Type B pancreatic cell (in vitro differentiated cells): ENCODE measurements at regions not wholly inside any gene's neighbourhood (a gene's known extent, or its start where the extent isn't known, plus 50 kb on each side); places are given as distances from the start of the nearest gene placed in this dataset.

Experiments used
- DNase-seq: peaks from one replicate; pipeline ENCODE4 v3.0.0; 2021; ENCODE audit warnings: mixed read lengths; ENCODE audit not compliant: unreplicated experiment; ENCODE audit errors: extremely low spot score
- H3K27ac Mint-ChIP-seq: 2 replicates; pipeline ENCODE4 v1.8.0; 2021; ENCODE audit warnings: mild to moderate bottlenecking, mixed read lengths
- H3K27me3 Mint-ChIP-seq: 2 replicates; pipeline ENCODE4 v1.8.0; 2021; ENCODE audit warnings: mixed read lengths
- H3K36me3 Mint-ChIP-seq: 2 replicates; pipeline ENCODE4 v1.8.0; 2021; ENCODE audit warnings: mixed read lengths
- H3K4me1 Mint-ChIP-seq: one replicate; pipeline ENCODE4 v1.8.0; 2021; ENCODE audit warnings: mixed read lengths; ENCODE audit not compliant: unreplicated experiment
- H3K4me3 Mint-ChIP-seq: 2 replicates; pipeline ENCODE4 v1.8.0; 2021; ENCODE audit warnings: mild to moderate bottlenecking, mixed read lengths
- H3K9me3 Mint-ChIP-seq: 2 replicates; pipeline ENCODE4 v1.8.0; 2021; ENCODE audit warnings: mixed read lengths
- TF ChIP-seq, protein P1 (sequence below): fragments of 200-600 bp; sonication (generic); conservative IDR thresholded peaks from 2 replicates; pipeline ENCODE4 v1.5.0; 2021; ENCODE audit warnings: antibody characterized with exemption, mild to moderate bottlenecking

DNA sequence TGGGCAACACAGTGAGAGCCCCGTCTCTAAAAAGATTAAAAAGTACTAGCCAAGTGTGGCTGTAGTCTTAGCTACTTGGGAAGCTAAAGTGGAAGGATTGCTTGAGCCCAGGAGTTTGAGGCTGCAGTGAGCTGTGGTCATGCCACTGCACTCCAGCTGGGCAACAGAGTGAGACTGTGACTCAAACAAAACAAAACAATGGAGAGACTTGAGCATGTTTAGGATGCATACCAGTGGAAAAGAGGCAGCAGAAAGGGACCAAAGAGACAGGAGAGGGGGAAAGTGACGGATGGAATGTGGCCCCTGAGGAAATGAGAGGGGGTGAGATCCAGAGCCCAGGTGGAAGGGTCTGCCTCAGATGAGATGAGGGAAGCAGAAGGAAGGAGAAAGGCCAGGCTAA lies 358.9 kb downstream of the RPS6KC1 start:
- no peaks in the 10 kb centered on the region for H3K27me3 Mint-ChIP-seq
- H3K4me3 Mint-ChIP-seq, result no peak overlapping the region
- H3K4me1 Mint-ChIP-seq, result peaks cover 9% of the 10 kb centered on the region
- H3K36me3 Mint-ChIP-seq, result no peaks in the 10 kb centered on the region
- no peak for DNase-seq
- TF ChIP-seq, protein P1, sequence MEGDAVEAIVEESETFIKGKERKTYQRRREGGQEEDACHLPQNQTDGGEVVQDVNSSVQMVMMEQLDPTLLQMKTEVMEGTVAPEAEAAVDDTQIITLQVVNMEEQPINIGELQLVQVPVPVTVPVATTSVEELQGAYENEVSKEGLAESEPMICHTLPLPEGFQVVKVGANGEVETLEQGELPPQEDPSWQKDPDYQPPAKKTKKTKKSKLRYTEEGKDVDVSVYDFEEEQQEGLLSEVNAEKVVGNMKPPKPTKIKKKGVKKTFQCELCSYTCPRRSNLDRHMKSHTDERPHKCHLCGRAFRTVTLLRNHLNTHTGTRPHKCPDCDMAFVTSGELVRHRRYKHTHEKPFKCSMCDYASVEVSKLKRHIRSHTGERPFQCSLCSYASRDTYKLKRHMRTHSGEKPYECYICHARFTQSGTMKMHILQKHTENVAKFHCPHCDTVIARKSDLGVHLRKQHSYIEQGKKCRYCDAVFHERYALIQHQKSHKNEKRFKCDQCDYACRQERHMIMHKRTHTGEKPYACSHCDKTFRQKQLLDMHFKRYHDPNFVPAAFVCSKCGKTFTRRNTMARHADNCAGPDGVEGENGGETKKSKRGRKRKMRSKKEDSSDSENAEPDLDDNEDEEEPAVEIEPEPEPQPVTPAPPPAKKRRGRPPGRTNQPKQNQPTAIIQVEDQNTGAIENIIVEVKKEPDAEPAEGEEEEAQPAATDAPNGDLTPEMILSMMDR, result no peak
- H3K27ac Mint-ChIP-seq, result no peak overlapping the region
- H3K9me3 Mint-ChIP-seq, result no peaks in the 10 kb centered on the region

DNA sequence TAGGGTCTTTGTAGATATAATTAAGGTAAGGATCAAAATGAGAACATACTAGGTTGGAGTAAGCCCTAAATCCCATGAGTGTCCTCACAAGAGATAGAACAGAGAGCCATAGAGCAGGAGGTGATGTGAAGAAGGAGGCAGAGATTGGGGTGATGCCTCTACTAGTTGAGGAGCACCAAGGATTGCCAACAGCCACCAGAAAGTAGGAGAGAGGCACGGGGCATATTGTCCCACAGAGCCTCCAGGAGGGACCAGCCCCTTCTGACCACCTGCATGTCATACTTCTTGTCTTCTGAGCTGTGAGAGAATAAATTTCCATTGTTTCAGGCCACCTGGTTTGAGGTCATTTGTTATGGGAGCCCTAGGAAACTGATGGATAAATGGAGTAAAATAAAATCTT lies 363.3 kb downstream of the RPS6KC1 start:
- Mint-ChIP-seq H3K36me3 (no peaks in the 10 kb centered on the region), H3K27ac (no peak overlapping the region), H3K4me1 (peaks cover 8% of the 10 kb centered on the region), H3K4me3 (no peak overlapping the region), H3K27me3 (peaks cover 4% of the 10 kb centered on the region), H3K9me3 (no peaks in the 10 kb centered on the region)
- no peak for DNase-seq
- TF ChIP-seq, protein P1, result no peak

DNA sequence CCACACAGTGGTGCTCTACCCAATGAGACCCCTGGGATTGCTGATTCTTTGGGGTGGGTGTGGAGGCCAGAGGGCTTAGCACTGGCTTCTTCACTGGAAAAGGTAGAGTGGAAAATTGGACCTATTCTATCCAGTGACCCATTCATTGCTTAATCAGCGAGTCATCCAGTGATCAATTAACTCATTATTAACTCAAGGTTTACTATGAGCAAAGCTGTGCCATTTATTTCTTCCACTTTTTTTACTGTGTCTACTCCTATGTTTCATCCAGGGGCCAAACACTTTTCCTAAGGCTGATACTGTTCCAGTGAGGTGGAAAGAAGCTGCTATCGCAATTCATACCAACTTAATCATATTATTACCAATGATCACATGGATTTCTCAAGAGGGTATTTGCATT lies 363.9 kb downstream of the RPS6KC1 start:
- peaks cover 8% of the 10 kb centered on the region for H3K4me1 Mint-ChIP-seq
- H3K27me3 Mint-ChIP-seq, result peaks cover 4% of the 10 kb centered on the region
- H3K27ac Mint-ChIP-seq, result no peak overlapping the region
- H3K36me3 Mint-ChIP-seq, result no peaks in the 10 kb centered on the region
- TF ChIP-seq, protein P1, result no peak
- no peaks in the 10 kb centered on the region for H3K9me3 Mint-ChIP-seq
- DNase-seq, result no peak
- H3K4me3 Mint-ChIP-seq, result no peak overlapping the region

DNA sequence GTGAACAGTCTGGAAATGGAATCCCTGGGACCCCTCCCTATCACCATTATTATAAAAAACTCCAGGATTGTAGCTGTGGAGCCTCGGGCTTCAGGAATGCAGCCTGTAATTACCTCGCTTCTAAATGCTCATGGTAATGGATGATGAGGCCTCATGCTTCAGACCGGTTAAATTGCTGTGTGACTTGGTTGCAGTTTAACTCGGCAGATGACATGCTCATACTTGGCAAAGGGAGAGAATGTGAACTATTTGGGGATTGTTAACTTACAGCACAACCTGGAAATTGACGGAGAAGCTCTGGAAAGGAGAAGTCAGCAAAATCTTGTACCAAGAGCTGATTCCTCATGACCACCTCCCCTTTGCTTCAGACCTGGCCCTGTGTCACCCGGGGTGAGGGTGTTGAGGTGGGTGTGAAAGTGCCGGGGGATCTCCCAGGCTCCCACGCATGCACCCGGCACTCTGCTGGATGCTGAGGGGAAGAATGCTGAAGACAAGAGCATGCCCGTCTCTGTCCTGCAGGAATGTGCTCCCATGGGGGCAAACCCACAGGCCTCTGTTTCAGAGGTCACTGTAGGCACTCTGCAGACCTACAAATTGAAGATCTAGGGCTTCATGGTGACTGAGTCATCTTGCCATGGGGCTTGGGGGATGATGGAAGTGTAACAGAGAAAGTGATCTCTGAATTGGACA lies 364.8 kb downstream of the RPS6KC1 start:
- Mint-ChIP-seq H3K4me1 (peaks cover 8% of the 10 kb centered on the region), H3K27me3 (peaks cover 4% of the 10 kb centered on the region), H3K36me3 (no peaks in the 10 kb centered on the region), H3K9me3 (no peaks in the 10 kb centered on the region), H3K27ac (peak overlapping the region; percentile 5), H3K4me3 (no peak overlapping the region)
- TF ChIP-seq, protein P1, result no peak
- DNase-seq, result no peak

DNA sequence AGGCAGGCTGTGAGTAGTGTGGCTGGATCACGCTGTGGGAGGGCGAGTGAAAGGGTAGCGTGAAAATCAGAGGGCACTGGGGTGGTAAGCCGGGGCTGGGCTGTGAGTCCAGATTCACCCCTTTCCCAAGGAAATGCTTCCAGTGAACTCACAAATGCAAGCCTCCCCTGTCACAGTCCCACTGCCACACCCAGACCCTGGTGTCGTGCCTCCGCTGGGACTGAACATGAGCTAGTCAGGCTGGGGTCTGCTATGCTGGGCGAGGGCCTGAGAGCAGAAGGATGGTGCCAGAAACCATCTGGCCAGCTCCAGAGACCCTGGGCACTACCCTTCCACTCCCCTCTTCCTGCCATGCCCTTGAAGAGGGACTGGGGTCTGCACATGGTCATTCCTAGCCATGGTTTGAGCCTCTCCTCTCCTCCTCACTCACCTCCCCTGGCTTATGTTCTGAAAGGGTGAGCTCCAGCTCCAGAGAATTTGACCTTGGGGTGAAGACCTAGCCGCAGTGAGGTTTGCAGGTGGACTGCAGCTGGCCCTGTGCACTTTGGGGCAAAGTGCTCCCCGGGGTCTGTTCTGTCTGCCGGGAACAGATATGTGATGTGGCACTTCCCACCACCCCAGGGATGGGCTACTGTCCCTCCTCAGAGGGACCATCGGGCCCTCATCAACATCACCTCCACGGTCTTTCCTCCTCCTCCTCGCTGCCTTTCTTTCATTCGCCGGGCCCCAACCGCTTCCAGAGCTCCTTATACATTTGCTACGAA lies 365.6 kb downstream of the RPS6KC1 start:
- Mint-ChIP-seq H3K4me3 (no peak overlapping the region), H3K36me3 (no peaks in the 10 kb centered on the region), H3K4me1 (peaks cover 8% of the 10 kb centered on the region), H3K9me3 (no peaks in the 10 kb centered on the region), H3K27ac (no peak overlapping the region), H3K27me3 (peaks cover 4% of the 10 kb centered on the region)
- TF ChIP-seq, protein P1, result no peak
- peak; percentile 51 for DNase-seq
